ENCODE measurements at regions not wholly inside any gene's neighbourhood (a gene's known extent, or its start where the extent isn't known, plus 50 kb on each side); places are given as distances from the start of the nearest gene placed in this dataset.
"Not testable (repeated sequence)": the region's sequence is repeated elsewhere in the genome, so short reads cannot be mapped to it uniquely, and the experiment has no call there.

DNA sequence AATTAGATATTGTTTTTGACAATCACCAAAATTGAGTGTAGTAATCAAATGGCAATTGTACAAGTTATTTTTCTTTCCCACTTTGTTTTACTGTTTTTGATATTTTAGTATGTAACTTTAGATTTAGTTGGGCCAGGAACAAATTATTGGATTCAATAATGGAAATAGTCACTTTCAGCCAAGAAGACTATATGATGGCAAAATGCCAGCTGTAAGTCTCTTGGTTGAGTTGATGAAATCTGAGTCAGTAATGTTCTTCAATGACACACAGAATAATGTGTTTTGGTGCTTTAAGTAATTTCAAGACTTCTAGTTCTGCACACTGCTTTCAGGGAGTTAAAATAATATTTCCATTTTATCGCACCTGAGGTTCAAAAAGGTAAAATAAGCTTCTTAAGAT is 2022.0 kb upstream of the CELF4 start:
- no peak for DNase-seq (ENCODE audit: low read depth in 4 of 4, low spot score in 3 of 4)

DNA sequence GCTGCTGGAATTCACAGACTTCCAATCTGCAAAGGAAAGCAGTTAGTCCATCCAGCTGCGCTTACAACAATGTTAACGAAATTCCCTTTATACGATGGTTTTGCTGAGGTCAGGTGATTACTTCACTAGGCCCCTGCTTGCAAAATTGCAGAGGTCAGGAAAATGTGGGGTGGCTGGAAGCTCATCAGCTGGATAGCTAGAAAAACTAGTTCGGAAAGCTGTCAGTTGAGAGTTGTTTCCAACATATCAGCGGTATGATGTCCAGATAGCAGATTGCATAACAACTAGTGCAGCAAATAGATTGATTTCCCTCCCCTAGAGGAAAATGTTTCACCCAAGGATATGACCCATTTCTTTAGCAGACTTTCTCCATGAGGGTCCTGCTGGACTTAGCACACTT is 2021.1 kb upstream of the CELF4 start:
- no peak for DNase-seq (ENCODE audit: low read depth in 4 of 4, low spot score in 3 of 4)

DNA sequence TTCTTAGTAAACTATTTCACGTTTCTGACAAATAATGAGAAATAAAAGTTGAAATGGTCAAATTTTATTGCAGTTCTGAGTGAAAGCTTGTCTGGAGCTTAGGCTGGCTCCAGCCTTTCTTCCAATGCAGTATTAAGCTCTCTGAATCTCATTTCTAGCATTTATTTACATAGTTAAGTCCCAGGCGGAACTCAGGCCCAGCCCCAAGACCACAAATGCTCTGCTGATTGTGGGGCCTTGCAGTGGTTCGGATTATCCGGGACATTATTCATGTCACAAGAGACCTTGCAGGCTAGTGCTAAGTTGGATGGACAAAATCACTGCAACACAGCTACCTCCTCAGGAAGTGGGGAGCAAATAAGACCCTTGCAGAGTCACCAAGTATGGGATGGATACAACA is 2009.3 kb upstream of the CELF4 start:
- DNase-seq (ENCODE audit: low read depth in 4 of 4, low spot score in 3 of 4) = no peak

DNA sequence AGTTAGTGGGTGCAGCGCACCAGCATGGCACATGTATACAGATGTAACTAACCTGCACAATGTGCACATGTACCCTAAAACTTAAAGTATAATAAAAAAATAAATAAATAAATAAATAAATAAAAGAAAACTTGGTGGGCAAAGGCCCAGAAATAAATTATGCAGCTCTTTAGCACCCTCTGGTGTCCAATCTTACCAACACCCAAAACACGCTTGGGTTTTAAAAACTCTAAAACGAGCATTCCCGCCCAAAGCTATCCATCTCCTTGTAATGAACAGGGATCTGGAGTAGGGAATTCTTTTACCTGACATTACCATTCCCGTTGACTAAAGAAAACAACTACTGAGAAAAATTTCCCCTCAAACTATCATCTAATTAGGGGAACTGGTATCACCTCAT is 2005.9 kb upstream of the CELF4 start:
- no peak for DNase-seq (ENCODE audit: low read depth in 4 of 4, low spot score in 3 of 4)

DNA sequence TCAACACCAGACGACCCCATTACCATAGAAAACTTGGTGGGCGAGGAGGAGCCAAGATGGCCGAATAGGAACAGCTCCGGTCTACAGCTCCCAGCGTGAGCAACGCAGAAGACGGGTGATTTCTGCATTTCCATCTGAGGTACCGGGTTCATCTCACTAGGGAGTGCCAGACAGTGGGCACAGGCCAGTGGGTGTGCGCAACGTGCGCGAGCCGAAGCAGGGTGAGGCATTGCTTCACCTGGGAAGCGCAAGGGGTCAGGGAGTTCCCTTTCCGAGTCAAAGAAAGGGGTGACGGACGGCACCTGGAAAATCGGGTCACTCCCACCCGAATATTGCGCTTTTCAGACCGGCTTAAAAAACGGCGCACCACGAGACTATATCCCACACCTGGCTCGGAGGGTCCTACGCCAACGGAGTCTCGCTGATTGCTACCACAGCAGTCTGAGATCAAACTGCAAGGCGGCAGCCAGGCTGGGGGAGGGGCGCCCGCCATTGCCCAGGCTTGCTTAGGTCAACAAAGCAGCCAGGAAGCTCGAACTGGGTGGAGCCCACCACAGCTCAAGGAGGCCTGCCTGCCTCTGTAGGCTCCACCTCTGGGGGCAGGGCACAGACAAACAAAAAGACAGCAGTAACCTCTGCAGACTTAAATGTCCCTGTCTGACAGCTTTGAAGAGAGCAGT is 2000.1 kb upstream of the CELF4 start:
- DNase-seq (ENCODE audit: low read depth in 4 of 4, low spot score in 3 of 4) = not testable (repeated sequence)

DNA sequence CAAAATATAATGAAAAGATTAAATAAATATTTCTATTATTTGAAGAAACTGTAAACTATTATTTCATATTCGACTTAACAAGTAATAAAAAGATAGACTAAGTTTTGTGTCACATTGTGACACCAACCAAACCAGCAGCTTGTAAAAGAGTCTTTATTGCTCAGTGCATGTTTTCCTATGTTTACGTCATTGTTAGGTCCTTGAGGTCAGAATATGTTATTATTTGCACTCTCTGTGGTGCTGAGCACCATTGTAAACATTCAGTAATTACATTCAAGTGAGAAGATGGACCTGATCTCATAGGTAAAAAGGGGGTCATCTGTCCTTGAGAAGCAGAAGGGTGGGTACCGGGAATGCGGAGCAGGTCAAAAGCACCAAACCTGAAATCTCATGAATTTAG is 1999.1 kb upstream of the CELF4 start:
- DNase-seq (ENCODE audit: low read depth in 4 of 4, low spot score in 3 of 4) = no peak

DNA sequence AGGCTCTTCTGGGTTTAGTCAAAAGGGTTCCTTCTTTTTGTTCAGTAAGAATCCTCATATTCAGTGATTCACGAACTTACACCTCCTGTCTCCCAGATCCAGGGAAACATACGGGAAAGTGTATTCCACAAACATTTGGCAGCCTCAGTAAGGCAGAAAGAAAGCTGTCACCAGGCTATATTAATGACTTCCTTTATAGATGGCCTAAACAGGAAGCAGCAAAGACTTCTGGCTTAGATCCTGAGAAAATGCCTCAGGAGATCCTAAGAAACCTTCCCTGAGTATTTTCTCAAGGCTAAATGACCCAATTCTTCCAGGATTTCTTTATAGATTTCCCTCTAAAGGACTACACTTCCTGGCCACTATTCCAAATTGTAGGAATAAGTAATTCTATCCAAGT is 1995.5 kb upstream of the CELF4 start:
- DNase-seq (ENCODE audit: low read depth in 4 of 4, low spot score in 3 of 4) = no peak

DNA sequence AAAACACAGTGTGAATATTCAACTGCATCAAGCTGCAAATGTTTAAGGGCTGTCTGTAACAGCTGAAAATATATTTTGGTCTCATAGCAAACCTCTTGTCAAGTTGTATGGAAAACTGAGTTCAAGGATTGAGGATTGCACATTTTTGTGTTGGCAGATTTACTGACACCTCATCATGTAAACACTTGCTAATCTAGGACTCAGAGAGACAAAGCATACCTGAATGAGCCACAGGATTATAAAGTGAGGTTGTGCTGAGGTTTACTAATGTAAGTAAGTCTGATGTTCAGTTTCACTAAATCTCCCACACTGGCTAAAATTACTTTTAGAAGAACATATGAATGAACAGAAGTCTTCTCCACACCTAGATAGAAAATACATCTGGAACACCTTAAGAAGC is 1993.1 kb upstream of the CELF4 start:
- DNase-seq (ENCODE audit: low read depth in 4 of 4, low spot score in 3 of 4) = no peak

DNA sequence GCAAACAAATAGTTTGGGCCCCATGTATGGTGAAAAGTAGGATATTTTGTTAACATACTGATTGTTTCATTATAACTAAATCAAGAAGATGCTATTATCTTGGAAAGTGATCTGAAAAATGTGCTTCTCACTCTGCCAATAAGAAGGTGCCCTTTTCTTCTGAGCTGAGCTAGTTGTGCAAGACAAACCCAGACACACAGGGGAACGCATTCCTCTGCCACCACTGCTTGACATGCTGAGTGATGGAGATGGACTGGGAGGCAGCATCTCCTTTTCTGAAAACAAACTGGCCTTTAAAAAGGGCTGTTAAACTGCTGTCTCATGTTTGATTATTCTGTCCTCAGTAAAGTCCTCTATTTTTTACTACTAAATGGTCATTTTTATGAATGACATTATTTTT is 1989.9 kb upstream of the CELF4 start:
- no peak for DNase-seq (ENCODE audit: low read depth in 4 of 4, low spot score in 3 of 4)

DNA sequence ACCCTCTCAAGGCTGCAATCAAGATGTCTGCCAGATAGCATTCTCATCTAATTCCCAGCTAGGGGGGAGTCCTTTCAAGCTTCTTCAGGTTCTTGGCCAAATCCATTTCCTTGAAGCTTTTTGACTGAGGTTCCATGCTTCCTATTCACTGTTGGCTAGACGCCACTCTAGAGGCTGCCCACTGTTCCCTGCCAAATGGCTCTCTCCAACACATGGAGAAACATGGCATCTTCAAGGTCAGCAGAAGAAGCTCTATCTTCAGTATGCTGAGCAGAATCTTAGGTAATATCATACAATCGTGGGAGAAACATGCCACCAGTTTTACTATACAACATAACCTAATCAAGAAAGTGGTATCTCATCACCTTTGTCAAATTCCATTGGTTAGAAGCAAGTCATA is 1985.1 kb upstream of the CELF4 start:
- DNase-seq (ENCODE audit: low read depth in 4 of 4, low spot score in 3 of 4) = no peak

DNA sequence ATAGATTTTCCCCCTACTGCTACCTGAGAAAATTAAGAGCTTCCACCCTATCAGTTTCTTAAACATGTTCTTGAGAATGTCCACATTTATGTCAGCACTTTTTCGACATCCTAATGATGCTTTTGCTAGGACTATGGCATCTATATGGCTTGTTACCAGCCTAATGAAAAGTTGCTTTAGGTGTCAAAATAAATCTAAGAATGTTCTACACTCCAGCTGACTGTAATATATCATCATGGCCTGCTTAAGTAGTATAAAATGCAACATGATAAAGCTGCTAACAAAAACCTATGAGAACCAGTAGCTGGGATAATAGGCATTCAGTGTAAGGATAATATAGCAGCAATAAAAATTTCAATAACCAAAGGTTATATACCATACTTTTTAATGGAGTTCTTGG is 1983.5 kb upstream of the CELF4 start:
- DNase-seq (ENCODE audit: low read depth in 4 of 4, low spot score in 3 of 4) = no peak

DNA sequence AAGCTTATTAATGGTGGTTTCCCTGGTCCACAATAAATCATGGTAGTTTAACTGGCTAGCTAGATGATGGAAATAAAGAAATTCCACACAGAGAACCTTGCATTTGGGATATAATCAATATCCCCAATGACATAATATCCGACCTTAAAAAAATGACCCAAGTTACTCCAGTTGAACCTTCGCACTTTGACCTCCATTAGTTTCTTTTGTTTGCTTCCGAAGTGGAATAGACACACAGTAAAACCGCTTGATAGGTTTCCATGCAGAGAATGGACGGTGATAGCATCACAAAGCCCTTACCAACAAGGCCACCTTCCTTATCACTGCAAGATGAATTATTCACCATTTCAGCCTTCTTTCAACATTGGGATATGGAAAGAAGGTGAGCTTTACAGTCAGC is 1966.1 kb upstream of the CELF4 start:
- no peak for DNase-seq (ENCODE audit: low read depth in 4 of 4, low spot score in 3 of 4)

DNA sequence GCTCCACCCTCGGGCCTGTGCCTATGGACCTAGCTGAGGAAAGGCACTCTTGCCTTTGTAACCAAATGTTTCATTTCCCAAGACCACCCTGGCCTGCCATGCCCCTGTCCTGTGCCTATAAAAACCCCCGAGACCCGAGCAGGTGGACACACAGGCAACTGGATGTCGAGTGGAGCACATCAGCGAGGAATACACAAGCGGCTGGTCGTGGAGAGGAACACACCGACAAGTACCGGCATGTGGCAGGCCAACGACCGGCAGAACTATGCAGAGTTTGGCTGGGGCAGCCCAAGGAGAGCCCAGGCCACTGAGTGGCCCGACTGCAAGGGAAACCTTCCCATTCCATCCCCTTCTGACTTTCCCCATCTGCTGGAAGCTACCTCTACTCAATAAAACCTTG is 1963.8 kb upstream of the CELF4 start:
- DNase-seq (ENCODE audit: low read depth in 4 of 4, low spot score in 3 of 4) = no peak

DNA sequence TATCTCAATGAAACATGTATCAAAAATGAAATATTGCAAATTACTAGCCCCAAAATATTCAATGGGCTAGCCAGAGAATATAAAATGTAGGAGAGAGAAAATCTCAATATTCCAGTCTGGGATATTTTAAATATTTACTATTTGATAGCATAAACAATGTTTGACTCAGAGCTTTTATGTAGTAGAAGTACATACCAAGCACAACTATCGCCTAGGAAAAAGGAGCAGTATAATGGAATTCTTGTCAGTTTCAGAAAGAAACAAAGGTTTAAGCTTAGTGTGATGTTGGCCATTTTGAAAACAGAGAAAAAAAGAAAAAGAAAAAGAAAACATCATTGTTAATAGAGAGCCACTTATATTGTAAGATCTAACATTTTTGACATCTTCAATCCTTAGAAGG is 1961.9 kb upstream of the CELF4 start:
- DNase-seq (ENCODE audit: low read depth in 4 of 4, low spot score in 3 of 4) = no peak

DNA sequence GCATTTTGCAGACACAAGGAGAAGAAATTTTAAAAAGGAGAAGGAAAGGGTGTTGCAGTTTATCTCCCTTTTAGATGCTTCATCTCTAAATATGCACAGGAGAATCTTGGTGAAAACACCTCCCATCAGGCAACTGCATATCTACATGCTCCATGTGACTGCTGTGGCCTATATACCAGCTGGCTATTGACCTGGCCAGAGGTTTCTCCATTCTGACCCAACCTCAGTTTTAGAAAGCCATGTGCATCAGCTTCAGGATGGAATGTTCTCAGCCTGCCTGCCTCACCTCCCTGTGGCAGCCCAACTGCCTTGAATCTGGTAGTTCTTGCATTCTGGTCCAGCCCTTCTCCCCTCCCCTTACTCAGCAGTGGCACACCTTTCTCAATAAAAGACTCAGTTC is 1958.8 kb upstream of the CELF4 start:
- no peak for DNase-seq (ENCODE audit: low read depth in 4 of 4, low spot score in 3 of 4)

DNA sequence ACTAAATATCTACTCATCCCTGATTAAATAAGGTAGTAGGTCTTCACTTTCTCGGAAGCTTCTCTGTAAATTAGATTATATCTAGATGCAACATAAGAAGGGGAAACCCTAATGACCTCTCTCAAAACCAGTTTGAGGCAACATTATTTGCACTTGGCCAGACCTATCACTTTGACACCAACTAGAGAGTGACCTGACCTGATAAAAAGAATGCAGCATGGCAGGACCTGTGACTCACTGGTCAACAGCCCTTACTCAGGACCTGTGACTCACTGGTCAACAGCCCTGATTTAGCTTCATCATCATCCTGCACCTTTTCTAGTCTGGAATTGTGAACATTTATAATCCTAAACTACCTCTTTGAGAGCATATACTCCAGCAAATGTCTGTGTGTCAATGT is 1957.7 kb upstream of the CELF4 start:
- no peak for DNase-seq (ENCODE audit: low read depth in 4 of 4, low spot score in 3 of 4)

DNA sequence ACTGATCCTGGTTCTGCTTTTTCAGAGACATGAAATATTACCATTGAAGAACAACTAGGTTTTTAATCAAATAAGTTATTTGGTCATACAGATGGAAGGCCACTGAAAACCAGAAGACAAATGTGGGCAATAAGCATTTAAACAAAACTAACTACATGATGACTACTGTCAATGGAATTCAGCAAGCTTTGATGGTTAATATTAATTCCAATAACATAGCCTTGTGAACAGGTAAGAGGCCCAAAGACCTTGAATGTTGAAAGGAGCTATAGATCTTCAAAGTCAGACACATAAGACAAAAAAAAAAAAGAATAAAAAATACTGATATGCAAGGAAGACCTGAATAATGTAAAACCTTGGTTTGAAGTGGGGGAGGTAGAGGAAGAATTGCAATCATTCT is 1955.6 kb upstream of the CELF4 start:
- no peak for DNase-seq (ENCODE audit: low read depth in 4 of 4, low spot score in 3 of 4)

DNA sequence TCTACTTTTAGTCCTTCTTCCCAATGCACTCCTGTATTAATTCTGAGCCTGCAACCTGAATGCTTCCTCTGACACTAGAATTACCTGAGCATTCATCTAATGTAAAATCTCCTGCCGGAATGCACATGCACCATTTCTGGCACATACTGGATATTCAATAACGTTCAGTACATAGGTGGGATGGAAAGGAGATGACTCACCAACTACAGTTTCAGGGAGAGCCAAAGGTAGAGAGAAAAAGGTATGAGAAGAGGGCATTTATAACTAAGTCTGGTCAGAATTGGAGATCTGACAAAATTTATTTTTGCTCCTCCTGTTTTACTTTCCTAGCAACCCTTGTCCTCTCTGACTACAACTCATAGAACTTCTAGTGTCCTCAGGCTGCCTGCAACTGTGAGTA is 1954.1 kb upstream of the CELF4 start:
- no peak for DNase-seq (ENCODE audit: low read depth in 4 of 4, low spot score in 3 of 4)

DNA sequence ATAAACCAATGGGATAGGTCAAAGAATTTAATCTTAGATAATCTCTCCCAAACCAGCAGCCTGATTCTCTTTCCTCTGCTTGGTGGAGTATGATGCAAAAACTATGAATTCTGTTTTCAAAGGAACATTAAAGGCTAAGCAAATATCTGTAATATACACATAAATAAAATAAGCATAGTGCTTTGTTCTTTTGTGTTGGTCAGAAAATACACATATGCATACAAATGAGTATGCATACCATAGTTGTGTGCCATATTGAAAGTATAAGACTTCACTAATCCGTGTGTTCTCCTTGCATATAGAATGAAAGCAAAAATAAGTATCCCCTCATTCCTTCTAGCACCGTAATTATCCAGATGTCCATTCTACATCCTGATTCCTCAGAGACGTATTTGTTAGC is 1949.7 kb upstream of the CELF4 start:
- DNase-seq (ENCODE audit: low read depth in 4 of 4, low spot score in 3 of 4) = no peak

DNA sequence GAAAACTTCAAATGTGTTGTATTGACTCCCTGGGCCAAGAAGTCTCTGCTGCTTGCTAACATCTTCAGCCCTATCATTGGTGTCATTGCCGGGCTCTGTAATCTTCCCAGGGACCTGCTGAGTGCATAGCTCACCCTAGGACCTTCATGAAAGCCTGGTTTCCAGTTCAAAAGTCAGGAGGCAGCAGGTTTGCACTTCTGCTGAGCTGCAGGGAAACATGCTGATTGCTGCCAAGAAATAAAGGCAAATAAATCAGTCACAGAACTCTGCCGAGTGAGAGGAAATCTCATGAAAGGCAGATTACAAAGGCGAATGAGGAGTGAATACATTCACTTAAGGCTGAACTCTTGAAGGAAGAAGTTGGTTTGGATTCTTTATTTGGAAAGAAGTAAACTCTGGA is 1947.6 kb upstream of the CELF4 start:
- no peak for DNase-seq (ENCODE audit: low read depth in 4 of 4, low spot score in 3 of 4)

DNA sequence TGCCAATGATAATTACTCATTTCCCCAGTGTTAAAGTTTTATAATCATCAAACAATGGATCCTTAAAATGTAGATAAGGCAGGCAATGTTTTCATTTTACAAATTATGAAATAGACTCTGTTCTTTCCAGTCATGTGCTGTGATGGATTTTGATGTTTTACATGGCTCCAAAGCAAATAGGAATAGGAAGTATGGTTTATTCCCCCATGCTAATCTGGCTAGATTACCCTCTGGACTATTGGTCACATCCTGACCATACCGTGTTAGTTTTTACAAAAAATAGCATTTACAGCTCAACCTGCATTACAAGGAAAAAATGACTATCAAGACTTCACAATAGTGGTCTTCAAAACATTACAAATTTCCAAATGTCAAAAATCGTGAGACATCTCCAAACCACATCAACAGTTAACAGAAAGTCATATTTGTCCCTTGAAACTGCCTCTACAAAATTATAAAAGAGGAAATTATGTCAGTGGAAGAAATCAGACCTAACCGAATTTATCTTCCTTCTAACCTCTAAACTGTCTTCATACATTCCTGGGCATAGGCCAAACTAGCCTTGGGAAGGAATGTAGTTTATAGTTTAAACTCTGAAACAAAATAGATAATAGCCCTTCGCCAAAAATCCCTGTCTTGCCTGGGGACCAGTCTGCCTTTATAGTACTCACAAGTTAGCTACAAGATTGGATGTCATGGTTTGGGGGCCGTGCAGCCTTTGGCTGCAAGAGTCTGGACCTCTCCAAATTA is 1941.2 kb upstream of the CELF4 start:
- no peak for DNase-seq (ENCODE audit: low read depth in 4 of 4, low spot score in 3 of 4)

DNA sequence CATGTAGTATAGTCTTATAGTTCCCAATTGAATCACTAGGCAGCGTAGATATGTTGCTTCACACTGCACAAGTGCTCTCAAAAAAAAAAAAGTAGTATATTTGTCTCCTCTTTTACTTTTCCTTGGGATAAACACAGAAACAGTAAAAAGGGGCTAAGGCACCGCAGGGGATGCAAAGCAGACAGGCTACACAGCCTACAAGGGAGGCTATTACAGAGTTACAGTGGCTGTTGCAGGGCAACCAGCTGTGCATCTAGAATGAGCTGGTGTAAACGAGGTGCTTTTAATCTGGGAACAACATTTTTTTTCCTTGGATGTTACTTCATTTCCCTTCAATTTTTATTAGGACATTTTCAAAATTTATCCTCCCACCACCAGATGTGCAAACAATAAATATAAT is 1934.7 kb upstream of the CELF4 start:
- no peak for DNase-seq (ENCODE audit: low read depth in 4 of 4, low spot score in 3 of 4)

DNA sequence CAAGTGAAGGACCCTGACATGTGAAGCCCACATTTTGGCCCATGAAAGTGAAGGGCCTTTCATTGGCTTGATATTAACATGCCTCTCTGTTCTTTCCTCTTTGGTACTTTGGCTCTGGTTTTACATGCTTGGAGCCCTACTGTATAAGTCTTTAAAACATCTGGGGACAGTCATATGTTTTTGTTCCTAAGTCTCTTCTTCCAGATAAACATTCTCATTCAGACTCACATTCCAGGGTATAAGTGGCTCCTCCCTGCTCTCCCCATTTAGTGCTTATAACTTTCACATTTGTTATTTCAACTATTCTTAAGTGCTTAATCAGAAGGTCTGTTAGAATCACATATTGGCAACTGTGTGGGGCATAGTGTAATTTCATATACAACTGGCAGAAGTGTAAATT is 1932.2 kb upstream of the CELF4 start:
- DNase-seq (ENCODE audit: low read depth in 4 of 4, low spot score in 3 of 4) = no peak

All from right renal pelvis (tissue), 4 donors.